ENCODE measurements at regions not wholly inside any gene's neighbourhood (a gene's known extent, or its start where the extent isn't known, plus 50 kb on each side); places are given as distances from the start of the nearest gene placed in this dataset.
"Not testable (repeated sequence)": the region's sequence is repeated elsewhere in the genome, so short reads cannot be mapped to it uniquely, and the experiment has no call there.

DNA sequence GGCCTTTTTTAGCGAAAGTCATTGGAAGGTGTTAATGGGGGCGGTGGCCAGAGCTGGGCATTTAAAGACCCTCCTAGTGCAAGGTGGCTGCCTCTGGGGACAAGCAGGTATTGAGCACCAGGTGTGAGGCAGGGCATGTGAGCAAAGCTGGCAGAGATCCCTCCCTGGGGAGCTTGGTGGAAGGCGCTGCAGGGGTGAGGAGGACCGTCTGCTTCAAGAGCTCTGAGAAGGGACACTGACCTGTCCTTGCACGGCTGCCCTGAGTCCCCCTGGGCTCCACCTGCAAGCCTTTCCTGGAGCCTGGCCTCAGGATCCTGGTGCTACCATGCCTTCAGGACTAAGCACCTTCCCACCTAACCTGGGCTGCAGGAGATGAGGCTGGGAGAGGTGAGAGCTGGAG is 127.0 kb upstream of the CIBAR2 start:
- no peak for DNase-seq (ENCODE audit: low spot score)

GRCh38 chr16:85239871-85240270 is 127.6 kb upstream of the CIBAR2 start:
- no peak for DNase-seq (ENCODE audit: low spot score)

- DNase-seq (ENCODE audit: low spot score) = no peak
These were observed 129.0 kb upstream of the CIBAR2 start for GRCh38 chr16:85240982-85241924.

DNA sequence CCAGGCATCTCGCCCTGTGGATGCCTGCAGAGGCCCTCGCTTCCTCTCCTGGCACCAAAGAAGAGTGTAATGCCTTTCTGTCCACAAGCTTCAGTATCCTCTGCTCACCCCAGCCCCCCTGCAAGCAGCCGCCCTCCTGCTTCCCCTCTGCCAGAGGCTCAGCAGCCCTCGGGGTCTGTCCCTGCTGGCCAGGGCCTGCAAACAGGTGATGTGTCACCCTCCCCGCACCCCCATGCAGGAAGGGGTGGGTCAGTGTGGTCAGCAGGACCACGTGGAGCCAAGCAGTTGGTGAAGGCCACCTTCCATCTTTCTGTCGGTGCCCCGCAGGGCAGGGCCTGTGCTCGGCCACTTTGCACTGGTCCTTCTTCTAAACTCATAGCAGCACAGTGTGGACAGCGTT is 129.9 kb upstream of the CIBAR2 start:
- no peak for DNase-seq (ENCODE audit: low spot score)

DNA sequence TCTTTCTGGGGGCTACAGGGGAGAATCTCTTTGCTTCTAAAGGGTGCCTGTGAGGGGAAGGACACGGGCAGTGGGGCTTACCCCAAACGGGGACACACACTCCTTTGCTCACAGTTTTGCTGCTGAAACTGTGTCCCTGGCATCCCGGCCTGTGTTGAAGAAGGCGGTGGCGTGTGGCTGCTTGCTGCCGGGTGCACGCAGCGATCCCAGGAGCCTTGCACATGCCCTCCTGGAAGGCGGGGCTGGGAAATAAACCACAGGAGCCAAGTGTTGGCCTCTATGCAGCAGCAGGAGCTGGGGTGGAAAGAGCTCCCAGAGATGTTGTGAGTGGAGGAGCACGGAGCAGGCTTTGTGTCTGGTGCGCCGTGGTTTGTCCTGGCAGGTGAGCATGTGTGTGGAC is 131.0 kb upstream of the CIBAR2 start:
- DNase-seq (ENCODE audit: low spot score) = no peak

DNA sequence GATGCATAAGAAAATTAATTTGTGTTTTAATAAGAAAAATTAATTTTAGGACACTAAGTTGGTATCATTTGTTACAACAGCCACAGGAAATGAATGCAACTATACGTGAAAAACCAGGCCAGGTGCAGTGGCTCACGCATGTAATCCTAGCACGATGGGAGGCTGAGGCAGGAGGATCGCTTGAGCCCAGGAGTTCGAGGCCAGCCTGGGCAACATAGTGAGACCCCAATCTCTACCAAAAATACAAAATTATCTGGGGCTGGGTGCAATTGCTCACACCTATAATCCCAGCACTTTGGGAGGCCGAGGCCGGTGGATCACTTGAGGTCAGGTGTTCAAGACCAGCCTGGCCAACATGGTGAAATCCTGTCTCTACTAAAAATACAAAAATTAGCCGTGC is 132.2 kb upstream of the CIBAR2 start:
- not testable (repeated sequence) for DNase-seq (ENCODE audit: low spot score)

GRCh38 chr16:85245307-85246172 is 133.3 kb upstream of the CIBAR2 start:
- no peak for DNase-seq (ENCODE audit: low spot score)

DNA sequence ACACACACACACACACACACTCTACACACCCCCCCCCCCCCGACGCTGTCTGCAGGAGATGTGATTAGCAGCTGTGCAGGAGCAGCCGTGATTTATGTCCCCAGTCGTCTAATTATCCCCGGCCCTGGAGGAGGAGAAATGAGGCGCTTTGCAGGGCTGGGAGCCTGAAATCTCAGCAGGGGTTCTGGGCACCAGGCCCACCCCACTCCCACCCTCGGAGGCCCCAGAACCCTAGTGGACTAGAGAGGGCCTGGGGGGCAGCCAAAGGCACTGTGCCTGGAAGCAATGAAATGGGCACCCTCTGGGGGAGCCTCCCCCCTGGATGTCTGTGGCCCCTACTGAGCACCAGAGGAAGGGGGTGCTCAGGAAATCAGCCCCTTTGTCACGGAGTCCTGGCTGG is 134.2 kb upstream of the CIBAR2 start:
- no peak for DNase-seq (ENCODE audit: low spot score)

GRCh38 chr16:85246973-85247372 is 134.7 kb upstream of the CIBAR2 start:
- DNase-seq (ENCODE audit: low spot score) = no peak

DNA sequence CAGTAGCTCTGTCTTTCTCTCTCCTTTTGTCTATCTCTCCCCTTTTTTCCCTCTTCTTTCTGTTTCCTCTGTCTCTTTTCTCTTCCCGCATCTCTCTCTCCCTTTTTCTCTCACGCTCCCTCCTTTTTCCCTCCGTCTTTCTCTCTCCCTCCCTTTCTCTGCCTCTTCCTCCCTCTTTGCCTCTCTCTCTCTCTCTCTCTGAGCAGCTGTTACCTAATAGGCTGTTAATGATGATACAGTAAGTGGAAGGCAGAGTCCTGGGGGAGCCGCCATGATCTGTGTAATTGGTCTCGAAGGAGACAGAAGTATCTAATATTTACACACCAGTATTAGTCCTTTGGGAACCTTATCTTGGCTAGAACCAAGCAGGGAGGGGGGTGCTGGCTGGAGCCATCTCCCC is 136.1 kb upstream of the CIBAR2 start:
- no peak for DNase-seq (ENCODE audit: low spot score)

DNA sequence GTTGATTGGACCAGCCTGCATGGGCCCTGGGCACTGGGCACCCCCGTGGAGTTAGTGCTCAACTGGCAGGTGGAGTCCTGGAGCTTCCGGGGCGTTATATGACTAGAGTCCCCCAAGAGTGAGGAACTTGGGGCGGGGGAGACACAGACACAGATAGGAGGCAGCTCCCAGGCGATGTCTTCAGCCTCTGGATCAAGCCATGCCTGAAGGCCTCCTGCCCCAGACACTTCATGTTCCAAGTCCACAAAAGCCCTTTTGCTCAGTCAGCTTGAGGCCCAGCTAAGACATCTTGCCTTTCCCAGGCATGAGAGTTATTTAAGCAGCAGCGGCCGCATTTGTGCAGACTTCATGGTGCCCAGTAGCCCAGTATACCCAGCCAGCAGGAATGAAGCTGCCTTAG is 136.6 kb upstream of the CIBAR2 start:
- DNase-seq (ENCODE audit: low spot score) = no peak

- DNase-seq (ENCODE audit: low spot score) = no peak
These were observed 137.3 kb upstream of the CIBAR2 start for GRCh38 chr16:85249418-85250146.

DNA sequence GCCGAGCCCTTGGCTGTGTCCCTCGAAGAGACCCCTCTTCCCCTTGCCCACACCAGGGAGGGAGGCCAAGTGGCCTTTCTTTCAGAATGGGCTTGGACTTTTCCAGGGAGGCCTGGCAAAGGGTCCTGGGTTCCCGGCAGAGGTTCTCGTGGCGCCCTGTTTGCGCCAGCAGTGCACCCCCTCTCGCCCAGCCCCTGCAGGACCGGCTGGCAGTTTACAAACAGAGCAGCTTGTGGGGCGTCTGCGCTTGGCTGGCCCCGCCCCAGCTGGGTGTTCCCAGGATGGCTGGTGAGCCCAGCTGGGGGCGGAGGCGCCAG is 137.8 kb upstream of the CIBAR2 start:
- DNase-seq (ENCODE audit: low spot score) = no peak

- DNase-seq (ENCODE audit: low spot score) = no peak
These were observed 138.4 kb upstream of the CIBAR2 start for GRCh38 chr16:85250609-85251223.

DNA sequence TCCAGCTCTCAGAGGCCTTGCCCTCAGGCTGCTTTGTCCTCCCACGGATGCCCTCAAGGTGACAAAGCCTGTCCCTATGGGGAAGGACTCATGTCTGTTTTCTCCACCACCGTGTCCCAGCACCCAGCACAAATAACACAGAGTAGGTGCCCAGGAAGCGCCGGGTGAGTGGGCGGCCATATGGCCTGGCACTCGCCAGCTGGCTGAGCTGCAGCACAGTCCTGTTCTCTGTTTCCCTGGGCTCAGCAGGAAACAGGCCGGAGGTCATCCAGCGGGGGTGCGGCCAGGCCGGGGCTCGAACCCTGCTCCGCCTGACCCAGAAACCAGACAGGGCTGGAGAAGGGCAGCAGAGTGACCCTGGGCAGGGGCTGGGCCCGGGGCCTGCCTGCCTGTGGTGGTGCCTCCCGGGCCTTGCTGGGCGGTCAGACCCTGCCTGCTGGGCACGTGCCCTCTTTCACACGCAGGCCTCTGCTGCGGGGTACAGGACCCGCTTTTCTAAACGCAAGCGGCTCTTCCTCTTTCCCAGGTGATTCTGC is 139.0 kb upstream of the CIBAR2 start:
- no peak for DNase-seq (ENCODE audit: low spot score)

DNA sequence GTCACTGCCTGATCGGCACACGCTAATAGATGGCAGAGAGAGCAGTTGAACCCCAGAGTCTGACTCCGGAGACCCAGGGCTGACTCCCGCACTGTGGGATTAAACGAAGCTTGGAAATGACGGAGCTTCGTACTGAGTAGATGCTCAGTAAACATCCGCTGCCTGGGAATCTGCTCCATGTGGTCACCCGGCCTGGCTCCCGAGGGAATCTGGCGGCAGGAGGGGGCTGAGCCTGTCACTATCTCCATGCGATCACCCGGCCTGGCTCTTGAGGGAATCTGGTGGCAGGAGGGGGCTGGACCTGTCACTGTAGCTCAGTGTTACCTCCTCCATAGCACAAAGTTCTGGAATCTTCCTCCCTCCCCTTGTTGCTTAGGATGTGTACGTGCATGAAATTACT is 139.7 kb upstream of the CIBAR2 start:
- DNase-seq (ENCODE audit: low spot score) = no peak

GRCh38 chr16:85252461-85252860 is 140.2 kb upstream of the CIBAR2 start:
- DNase-seq (ENCODE audit: low spot score) = no peak

DNA sequence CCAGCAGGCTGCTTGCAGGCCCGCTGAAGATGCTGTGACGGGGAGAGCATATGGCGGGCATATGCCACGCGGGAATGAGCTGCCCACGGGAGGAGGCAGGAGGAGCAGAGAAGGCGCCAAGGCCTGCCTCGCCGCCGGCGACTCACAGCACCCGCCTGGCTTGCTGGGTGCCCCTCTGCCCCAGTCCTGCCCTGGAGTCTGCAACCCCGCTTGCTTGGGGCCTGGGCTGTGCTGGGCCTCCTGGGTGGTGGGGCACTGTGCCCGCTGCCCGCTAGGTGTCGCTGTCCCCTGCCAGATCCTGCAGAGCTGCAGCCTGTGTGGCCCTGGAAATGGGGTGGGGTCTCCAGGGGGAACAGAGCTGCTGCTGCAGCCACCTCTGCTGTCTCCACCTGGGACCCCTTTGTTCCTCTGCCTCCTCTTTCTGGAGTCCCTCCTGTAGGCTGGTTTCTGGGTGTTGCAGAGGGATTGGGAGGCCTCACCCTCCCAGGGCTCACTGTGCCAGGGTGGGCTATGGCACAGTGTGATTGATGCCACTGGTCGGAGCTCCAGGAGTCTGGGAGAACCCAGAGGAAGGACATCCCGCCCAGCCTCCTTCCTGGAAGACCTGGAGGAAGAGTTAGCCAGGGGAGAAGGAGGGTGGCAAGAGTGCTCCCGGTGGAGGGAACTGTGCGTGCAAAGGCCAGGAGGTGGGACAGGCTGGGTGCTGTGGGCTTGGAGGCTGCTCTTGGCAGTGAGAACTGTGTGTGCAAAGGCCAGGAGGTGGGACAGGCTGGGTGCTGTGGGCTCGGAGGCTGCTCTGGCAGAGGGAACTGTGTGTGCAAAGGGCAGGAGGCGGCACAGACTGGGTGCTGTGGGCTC is 141.0 kb upstream of the CIBAR2 start:
- no peak for DNase-seq (ENCODE audit: low spot score)

DNA sequence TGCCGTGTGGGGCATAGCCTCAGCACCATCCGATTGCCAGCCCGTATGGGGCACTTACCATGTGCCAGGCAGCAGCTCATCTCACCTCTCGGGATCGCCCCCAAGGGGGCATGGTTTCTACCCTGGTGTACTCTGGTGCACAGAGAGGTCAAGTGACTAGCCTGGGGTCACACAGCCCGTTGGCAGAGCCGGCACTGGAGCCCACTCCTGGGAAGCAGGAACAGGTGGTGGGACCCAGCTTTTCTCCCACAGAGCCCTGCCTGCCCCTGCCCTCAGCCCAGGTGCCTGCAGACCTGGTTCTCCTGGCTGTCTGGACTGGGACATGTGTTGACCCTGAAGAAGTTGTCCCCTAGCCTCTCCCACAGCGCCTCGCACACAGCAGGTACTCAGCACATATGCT is 141.8 kb upstream of the CIBAR2 start:
- DNase-seq (ENCODE audit: low spot score) = no peak

- no peak for DNase-seq (ENCODE audit: low spot score)
These were observed 142.6 kb upstream of the CIBAR2 start for GRCh38 chr16:85254921-85255320.

GRCh38 chr16:85255777-85256176 is 143.5 kb upstream of the CIBAR2 start:
- DNase-seq (ENCODE audit: low spot score) = no peak
